ENCODE measurements at regions not wholly inside any gene's neighbourhood (a gene's known extent, or its start where the extent isn't known, plus 50 kb on each side); places are given as distances from the start of the nearest gene placed in this dataset.
"Not testable (repeated sequence)": the region's sequence is repeated elsewhere in the genome, so short reads cannot be mapped to it uniquely, and the experiment has no call there.

DNA sequence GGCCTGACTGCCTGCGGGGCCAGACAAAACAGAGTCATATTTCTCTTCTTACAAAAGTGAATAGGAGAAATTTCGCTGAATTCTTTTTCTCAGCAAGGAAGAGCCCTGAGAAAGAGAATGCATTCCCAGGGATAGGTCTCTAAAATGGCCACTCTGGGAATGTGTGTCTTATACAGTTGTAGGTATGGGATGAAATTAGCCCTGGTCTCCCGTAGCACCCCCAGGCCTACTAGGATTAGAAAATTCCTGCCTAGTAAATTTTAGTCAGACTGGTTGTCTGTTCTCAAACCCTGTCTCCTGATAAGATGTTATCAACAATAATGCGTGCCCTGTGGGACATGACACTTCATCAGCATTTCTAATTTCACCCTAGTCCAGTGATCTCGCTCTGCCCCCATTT, 920.1 kb downstream of the LTN1 start:
- Histone ChIP-seq H3K4me1 (ENCODE audit: control insufficient read depth in 3 of 3, insufficient read depth in 3 of 3, low read length in 3 of 3) (peaks cover 4 to 12% (median 10%) of the 10 kb centered on the region in 3 donors), H3K4me3 (ENCODE audit: low read length in 3 of 3) (no peak overlapping the region), H3K36me3 (ENCODE audit: control insufficient read depth in 3 of 3, insufficient read depth in 3 of 3, low read length in 3 of 3) (no peaks in the 10 kb centered on the region), H3K9me3 (ENCODE audit: control insufficient read depth in 3 of 3, low read length in 3 of 3) (no peaks in the 10 kb centered on the region), H3K27me3 (ENCODE audit: control insufficient read depth in 3 of 3, insufficient read depth in 3 of 3, low read length in 3 of 3) (no peaks in the 10 kb centered on the region), H3K27ac (ENCODE audit: low read depth, low read length) (no peak overlapping the region), H3K9ac (ENCODE audit: low read depth in 1 of 3, low read length in 3 of 3) (no peak overlapping the region)

DNA sequence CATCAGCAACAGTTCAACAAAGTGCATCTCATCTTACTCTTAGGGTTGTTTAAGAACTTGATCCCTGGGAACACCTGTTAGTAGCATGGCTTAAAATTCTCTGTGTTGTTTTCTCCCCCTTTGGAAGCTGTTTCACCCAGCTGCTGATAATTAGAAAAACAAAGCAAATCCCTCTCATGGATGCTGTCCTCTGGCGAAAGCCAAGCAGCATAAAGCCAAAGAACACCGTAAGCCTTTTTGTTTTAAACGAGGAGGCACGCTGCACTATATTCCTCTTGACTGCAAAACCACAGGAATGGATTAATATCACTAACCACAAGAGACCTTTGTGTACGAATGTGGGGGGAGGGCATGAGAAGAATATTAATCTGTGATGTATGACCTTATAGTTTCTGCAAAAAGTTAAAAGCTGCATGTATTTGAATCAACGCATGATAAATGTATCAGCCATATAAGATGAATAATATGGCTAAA, 923.2 kb downstream of the LTN1 start:
- peak overlapping the region; percentile 11 to 36 (median 15) for H3K4me3 ChIP-seq (ENCODE audit: low read length in 3 of 3)
- peak overlapping the region; percentile 77 for H3K27ac ChIP-seq (ENCODE audit: low read depth, low read length)
- H3K9me3 ChIP-seq (ENCODE audit: control insufficient read depth in 3 of 3, low read length in 3 of 3): no peaks in the 10 kb centered on the region
- no peaks in the 10 kb centered on the region for H3K36me3 ChIP-seq (ENCODE audit: control insufficient read depth in 3 of 3, insufficient read depth in 3 of 3, low read length in 3 of 3)
- peak overlapping the region in 1 of 3 donors; percentile 52 for H3K9ac ChIP-seq (ENCODE audit: low read depth in 1 of 3, low read length in 3 of 3)
- H3K27me3 ChIP-seq (ENCODE audit: control insufficient read depth in 3 of 3, insufficient read depth in 3 of 3, low read length in 3 of 3): no peaks in the 10 kb centered on the region
- peaks cover 4 to 14% (median 10%) of the 10 kb centered on the region in 3 donors for H3K4me1 ChIP-seq (ENCODE audit: control insufficient read depth in 3 of 3, insufficient read depth in 3 of 3, low read length in 3 of 3)

- Histone ChIP-seq H3K4me3 (ENCODE audit: low read length in 3 of 3) (peak overlapping the region in 2 of 3 donors; percentile 15 to 36), H3K36me3 (ENCODE audit: control insufficient read depth in 3 of 3, insufficient read depth in 3 of 3, low read length in 3 of 3) (no peaks in the 10 kb centered on the region), H3K27ac (ENCODE audit: low read depth, low read length) (peak overlapping the region; percentile 77)
Measured at GRCh38 chr21:28068455-28069358, 924.0 kb downstream of the LTN1 start.

DNA sequence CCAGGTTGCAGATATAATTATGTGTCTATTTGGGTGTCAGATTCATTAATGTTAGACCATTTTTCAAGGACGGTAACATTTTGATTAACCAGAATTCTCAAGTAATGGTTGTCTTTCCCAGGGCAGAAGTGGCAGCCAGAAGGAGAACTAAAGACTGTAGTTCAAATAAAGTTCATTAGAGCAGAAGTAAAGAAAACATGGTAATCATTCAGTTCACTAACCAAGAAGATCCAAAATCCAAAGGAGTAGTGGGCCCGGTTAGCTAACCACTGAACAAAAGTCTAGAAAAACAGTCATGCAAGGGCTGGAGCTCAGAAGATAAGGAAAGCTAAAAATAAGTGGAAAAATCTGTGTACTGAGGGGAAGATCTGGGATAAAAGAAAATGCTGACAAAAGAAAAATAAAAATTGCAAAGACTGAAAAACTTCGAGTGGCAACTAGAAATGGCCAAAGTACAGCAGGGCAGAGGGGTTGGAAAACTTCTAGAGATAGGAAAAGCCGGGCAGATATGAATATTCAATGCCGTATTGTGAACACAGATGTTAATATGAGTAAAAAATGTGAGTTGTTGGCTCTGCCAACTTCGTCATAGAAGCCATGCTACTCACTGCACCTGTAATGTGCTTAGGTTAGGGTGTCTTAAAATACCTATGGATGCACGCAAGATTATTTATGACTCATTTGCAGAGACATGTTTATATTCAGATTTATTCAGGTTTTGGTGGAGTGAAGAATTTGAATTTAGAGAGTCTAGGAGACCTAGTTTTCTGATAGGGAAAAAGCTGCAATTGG, 925.9 kb downstream of the LTN1 start:
- peak overlapping the region; percentile 0 for H3K27ac ChIP-seq (ENCODE audit: low read depth, low read length)
- no peak overlapping the region for H3K4me3 ChIP-seq (ENCODE audit: low read length in 3 of 3)
- no peak overlapping the region for H3K9ac ChIP-seq (ENCODE audit: low read depth in 1 of 3, low read length in 3 of 3)
- H3K4me1 ChIP-seq (ENCODE audit: control insufficient read depth in 3 of 3, insufficient read depth in 3 of 3, low read length in 3 of 3): peaks cover 4 to 14% (median 6%) of the 10 kb centered on the region in 3 donors
- H3K27me3 ChIP-seq (ENCODE audit: control insufficient read depth in 3 of 3, insufficient read depth in 3 of 3, low read length in 3 of 3): no peaks in the 10 kb centered on the region
- no peaks in the 10 kb centered on the region for H3K9me3 ChIP-seq (ENCODE audit: control insufficient read depth in 3 of 3, low read length in 3 of 3)
- no peaks in the 10 kb centered on the region for H3K36me3 ChIP-seq (ENCODE audit: control insufficient read depth in 3 of 3, insufficient read depth in 3 of 3, low read length in 3 of 3)

More at GRCh38 chr21:28068455-28069358, 924.0 kb downstream of the LTN1 start:
- peaks cover 4 to 14% (median 8%) of the 10 kb centered on the region in 3 donors for H3K4me1 ChIP-seq (ENCODE audit: control insufficient read depth in 3 of 3, insufficient read depth in 3 of 3, low read length in 3 of 3)
- H3K9me3 ChIP-seq (ENCODE audit: control insufficient read depth in 3 of 3, low read length in 3 of 3): no peaks in the 10 kb centered on the region
- H3K9ac ChIP-seq (ENCODE audit: low read depth in 1 of 3, low read length in 3 of 3): peak overlapping the region in 1 of 3 donors; percentile 52
- H3K27me3 ChIP-seq (ENCODE audit: control insufficient read depth in 3 of 3, insufficient read depth in 3 of 3, low read length in 3 of 3): no peaks in the 10 kb centered on the region

- Histone ChIP-seq H3K36me3 (ENCODE audit: control insufficient read depth in 3 of 3, insufficient read depth in 3 of 3, low read length in 3 of 3) (no peaks in the 10 kb centered on the region), H3K4me3 (ENCODE audit: low read length in 3 of 3) (no peak overlapping the region), H3K9me3 (ENCODE audit: control insufficient read depth in 3 of 3, low read length in 3 of 3) (no peaks in the 10 kb centered on the region), H3K9ac (ENCODE audit: low read depth in 1 of 3, low read length in 3 of 3) (no peak overlapping the region), H3K27ac (ENCODE audit: low read depth, low read length) (no peak overlapping the region), H3K4me1 (ENCODE audit: control insufficient read depth in 3 of 3, insufficient read depth in 3 of 3, low read length in 3 of 3) (peaks cover 4 to 14% (median 6%) of the 10 kb centered on the region in 3 donors), H3K27me3 (ENCODE audit: control insufficient read depth in 3 of 3, insufficient read depth in 3 of 3, low read length in 3 of 3) (no peaks in the 10 kb centered on the region)
Measured at GRCh38 chr21:28066076-28066475, 926.6 kb downstream of the LTN1 start.

DNA sequence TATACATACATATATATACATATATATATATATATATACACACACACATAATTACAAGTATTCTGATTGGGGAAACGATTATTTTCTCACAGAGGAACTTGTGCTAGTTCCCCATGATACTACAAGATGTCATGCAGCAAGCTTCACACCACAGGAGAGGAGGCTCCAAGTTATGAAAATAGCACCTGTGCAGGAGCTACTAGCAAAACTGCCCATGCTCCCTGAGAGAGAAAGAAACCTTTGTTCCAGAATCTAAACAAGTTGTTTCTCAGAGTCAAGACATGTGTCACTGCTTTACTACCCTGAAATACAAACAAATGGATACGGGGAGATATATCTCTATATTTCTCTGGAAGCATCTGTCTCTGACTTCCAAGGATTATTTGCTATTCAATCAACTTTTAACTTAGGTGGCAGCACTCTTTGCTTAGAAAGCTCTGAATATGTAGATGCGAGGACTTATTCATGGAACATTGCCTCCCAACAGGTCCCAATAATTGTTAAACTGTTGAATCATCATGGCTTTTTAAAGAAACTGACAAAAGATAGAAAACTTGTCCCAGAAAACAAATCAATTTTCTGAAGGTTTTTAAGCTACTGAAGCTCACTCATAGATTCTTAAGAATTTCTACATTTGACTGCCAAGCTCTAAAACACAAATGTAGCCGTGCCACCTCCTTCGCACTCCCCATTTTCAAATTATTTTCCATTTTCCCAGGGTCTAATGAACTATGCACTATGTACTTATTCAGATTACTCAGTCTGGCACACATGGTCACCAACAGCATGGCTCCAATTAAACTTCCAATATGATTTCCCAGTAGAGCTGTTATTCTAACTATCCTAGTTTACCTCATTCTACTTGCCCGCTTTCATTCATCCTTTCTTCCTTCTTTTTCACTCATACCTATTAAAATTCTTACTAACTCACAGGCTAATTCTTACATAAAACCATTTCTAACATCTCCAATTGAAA, 929.1 kb downstream of the LTN1 start:
- H3K36me3 ChIP-seq (ENCODE audit: control insufficient read depth in 3 of 3, insufficient read depth in 3 of 3, low read length in 3 of 3): no peaks in the 10 kb centered on the region
- H3K9me3 ChIP-seq (ENCODE audit: control insufficient read depth in 3 of 3, low read length in 3 of 3): no peaks in the 10 kb centered on the region
- no peak overlapping the region for H3K27ac ChIP-seq (ENCODE audit: low read depth, low read length)
- no peak overlapping the region for H3K4me3 ChIP-seq (ENCODE audit: low read length in 3 of 3)
- H3K27me3 ChIP-seq (ENCODE audit: control insufficient read depth in 3 of 3, insufficient read depth in 3 of 3, low read length in 3 of 3): no peaks in the 10 kb centered on the region
- H3K4me1 ChIP-seq (ENCODE audit: control insufficient read depth in 3 of 3, insufficient read depth in 3 of 3, low read length in 3 of 3): peaks cover 0 to 2% (median 0%) of the 10 kb centered on the region in 3 donors
- no peak overlapping the region for H3K9ac ChIP-seq (ENCODE audit: low read depth in 1 of 3, low read length in 3 of 3)

- H3K4me3 ChIP-seq (ENCODE audit: low read length in 3 of 3); H3K9me3 ChIP-seq (ENCODE audit: control insufficient read depth in 3 of 3, low read length in 3 of 3); H3K27ac ChIP-seq (ENCODE audit: low read depth, low read length); H3K4me1 ChIP-seq (ENCODE audit: control insufficient read depth in 3 of 3, insufficient read depth in 3 of 3, low read length in 3 of 3); H3K9ac ChIP-seq (ENCODE audit: low read depth in 1 of 3, low read length in 3 of 3); H3K36me3 ChIP-seq (ENCODE audit: control insufficient read depth in 3 of 3, insufficient read depth in 3 of 3, low read length in 3 of 3); H3K27me3 ChIP-seq (ENCODE audit: control insufficient read depth in 3 of 3, insufficient read depth in 3 of 3, low read length in 3 of 3): not testable (repeated sequence)
Measured at GRCh38 chr21:28052956-28053355, 939.7 kb downstream of the LTN1 start.

DNA sequence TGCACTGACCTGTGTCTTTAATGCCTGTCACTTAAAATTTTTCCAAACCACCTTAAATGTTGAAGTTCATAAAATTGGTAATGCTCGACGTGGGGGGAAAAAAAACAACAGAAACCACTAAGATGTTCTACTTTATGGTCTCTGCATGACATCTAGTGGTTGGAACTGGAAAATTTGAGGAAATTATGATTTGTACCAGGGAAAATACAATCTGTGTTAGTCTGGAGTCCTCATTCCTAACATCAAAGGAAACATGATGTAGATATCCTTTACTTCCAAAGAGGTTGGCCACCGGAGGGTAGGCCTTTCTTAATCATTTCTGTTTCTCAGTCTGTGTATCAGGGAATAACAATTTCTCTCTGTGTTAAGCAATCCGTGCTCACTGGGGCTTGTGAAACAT, 941.0 kb downstream of the LTN1 start:
- H3K9ac ChIP-seq (ENCODE audit: low read depth in 1 of 3, low read length in 3 of 3); H3K27me3 ChIP-seq (ENCODE audit: control insufficient read depth in 3 of 3, insufficient read depth in 3 of 3, low read length in 3 of 3); H3K4me1 ChIP-seq (ENCODE audit: control insufficient read depth in 3 of 3, insufficient read depth in 3 of 3, low read length in 3 of 3); H3K9me3 ChIP-seq (ENCODE audit: control insufficient read depth in 3 of 3, low read length in 3 of 3); H3K36me3 ChIP-seq (ENCODE audit: control insufficient read depth in 3 of 3, insufficient read depth in 3 of 3, low read length in 3 of 3); H3K27ac ChIP-seq (ENCODE audit: low read depth, low read length): not testable (repeated sequence)
- H3K4me3 ChIP-seq (ENCODE audit: low read length in 3 of 3): peak overlapping the region in 1 of 3 donors; percentile 9

DNA sequence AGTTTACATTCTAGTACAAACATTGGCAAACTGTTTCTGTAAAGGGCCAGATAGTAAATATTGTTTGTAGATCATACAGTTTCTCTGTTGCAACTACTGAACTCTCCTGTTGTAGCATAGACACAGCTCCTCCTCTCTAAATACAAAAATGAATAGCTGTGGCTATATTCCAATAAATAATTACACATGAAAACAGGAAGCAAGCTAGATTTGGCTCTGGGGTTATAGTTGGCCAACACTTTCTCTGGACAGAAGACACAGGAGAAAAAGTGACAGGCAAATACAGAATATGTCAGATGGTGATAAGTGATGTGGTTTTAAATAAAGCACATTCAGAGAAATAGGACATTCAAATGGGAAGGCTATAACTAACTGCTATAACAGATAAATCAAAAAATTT, 957.0 kb downstream of the LTN1 start:
- not testable (repeated sequence) for H3K36me3 ChIP-seq (ENCODE audit: control insufficient read depth in 3 of 3, insufficient read depth in 3 of 3, low read length in 3 of 3); H3K27ac ChIP-seq (ENCODE audit: low read depth, low read length); H3K4me3 ChIP-seq (ENCODE audit: low read length in 3 of 3); H3K27me3 ChIP-seq (ENCODE audit: control insufficient read depth in 3 of 3, insufficient read depth in 3 of 3, low read length in 3 of 3); H3K9ac ChIP-seq (ENCODE audit: low read depth in 1 of 3, low read length in 3 of 3); H3K4me1 ChIP-seq (ENCODE audit: control insufficient read depth in 3 of 3, insufficient read depth in 3 of 3, low read length in 3 of 3); H3K9me3 ChIP-seq (ENCODE audit: control insufficient read depth in 3 of 3, low read length in 3 of 3)

All from skeletal muscle tissue (tissue), 3 donors.